Epithelial cell of proximal tubule (primary cell): ENCODE measurements at regions not wholly inside any gene's neighbourhood (a gene's known extent, or its start where the extent isn't known, plus 50 kb on each side); places are given as distances from the start of the nearest gene placed in this dataset.
"Not testable (repeated sequence)": the region's sequence is repeated elsewhere in the genome, so short reads cannot be mapped to it uniquely, and the experiment has no call there.

Experiments used
- DNase-seq: peaks from one replicate; pipeline ENCODE4 v3.0.0-alpha.2; 2011; ENCODE audit warnings: low read depth
- H3K4me3 ChIP-seq: 2 replicates; pipeline ENCODE4 v1.5.1; 2011; ENCODE audit warnings: low read depth, mild to moderate bottlenecking, low read length
- CTCF ChIP-seq: conservative IDR thresholded peaks from 2 replicates; pipeline ENCODE4 v1.5.1; 2012; ENCODE audit warnings: low read depth, mild to moderate bottlenecking, low read length

GRCh38 chr7:43058271-43059066, 54.0 kb upstream of the HECW1 start:
- H3K4me3 ChIP-seq: no peak overlapping the region
- no peak for DNase-seq
- no peak for TF ChIP-seq CTCF

- not testable (repeated sequence) for DNase-seq, H3K4me3 ChIP-seq
These were observed 53.3 kb upstream of the HECW1 start for GRCh38 chr7:43059067-43059600.
